OCI-LY3 (cell line): ENCODE measurements at regions not wholly inside any gene's neighbourhood (a gene's known extent, or its start where the extent isn't known, plus 50 kb on each side); places are given as distances from the start of the nearest gene placed in this dataset.

ENCODE experiments used
- EZH2phosphoT487 ChIP-seq: fragments of 200-600 bp; shearing (Covaris generic); IDR thresholded peaks from 2 replicates; pipeline ENCODE4 v1.6.1; 2018; ENCODE audit warnings: antibody characterized with exemption, mixed run types, low read depth
- TF ChIP-seq, protein P1 (sequence below): fragments of 200-600, 300-600 bp; sonication (generic); IDR thresholded peaks from 2 replicates; pipeline ENCODE4 v1.5.1; 2014; ENCODE audit warnings: antibody characterized with exemption, low read length, low read depth

- TF ChIP-seq, protein P1, sequence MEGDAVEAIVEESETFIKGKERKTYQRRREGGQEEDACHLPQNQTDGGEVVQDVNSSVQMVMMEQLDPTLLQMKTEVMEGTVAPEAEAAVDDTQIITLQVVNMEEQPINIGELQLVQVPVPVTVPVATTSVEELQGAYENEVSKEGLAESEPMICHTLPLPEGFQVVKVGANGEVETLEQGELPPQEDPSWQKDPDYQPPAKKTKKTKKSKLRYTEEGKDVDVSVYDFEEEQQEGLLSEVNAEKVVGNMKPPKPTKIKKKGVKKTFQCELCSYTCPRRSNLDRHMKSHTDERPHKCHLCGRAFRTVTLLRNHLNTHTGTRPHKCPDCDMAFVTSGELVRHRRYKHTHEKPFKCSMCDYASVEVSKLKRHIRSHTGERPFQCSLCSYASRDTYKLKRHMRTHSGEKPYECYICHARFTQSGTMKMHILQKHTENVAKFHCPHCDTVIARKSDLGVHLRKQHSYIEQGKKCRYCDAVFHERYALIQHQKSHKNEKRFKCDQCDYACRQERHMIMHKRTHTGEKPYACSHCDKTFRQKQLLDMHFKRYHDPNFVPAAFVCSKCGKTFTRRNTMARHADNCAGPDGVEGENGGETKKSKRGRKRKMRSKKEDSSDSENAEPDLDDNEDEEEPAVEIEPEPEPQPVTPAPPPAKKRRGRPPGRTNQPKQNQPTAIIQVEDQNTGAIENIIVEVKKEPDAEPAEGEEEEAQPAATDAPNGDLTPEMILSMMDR, result no peak
- TF ChIP-seq EZH2phosphoT487, result no peak
Measured at GRCh38 chr7:88700725-88701124, 58.8 kb upstream of the ZNF804B start.
